OCI-LY7 (cell line): ENCODE measurements at regions not wholly inside any gene's neighbourhood (a gene's known extent, or its start where the extent isn't known, plus 50 kb on each side); places are given as distances from the start of the nearest gene placed in this dataset.

Experiments
- EZH2phosphoT487 ChIP-seq: fragments of 200-600 bp; sonication (generic); IDR thresholded peaks from 2 replicates; pipeline ENCODE4 v1.6.1; 2018; ENCODE audit warnings: low read depth, borderline replicate concordance, mild to moderate bottlenecking, mixed run types, antibody characterized with exemption, low read length, moderate library complexity, mixed read lengths
- TF ChIP-seq, protein P1 (sequence below): fragments of 200-600 bp; sonication (generic); conservative IDR thresholded peaks from 2 replicates; pipeline ENCODE4 v1.5.1; 2014; ENCODE audit warnings: mild to moderate bottlenecking, antibody characterized with exemption, low read length, moderate library complexity, mixed read lengths

DNA sequence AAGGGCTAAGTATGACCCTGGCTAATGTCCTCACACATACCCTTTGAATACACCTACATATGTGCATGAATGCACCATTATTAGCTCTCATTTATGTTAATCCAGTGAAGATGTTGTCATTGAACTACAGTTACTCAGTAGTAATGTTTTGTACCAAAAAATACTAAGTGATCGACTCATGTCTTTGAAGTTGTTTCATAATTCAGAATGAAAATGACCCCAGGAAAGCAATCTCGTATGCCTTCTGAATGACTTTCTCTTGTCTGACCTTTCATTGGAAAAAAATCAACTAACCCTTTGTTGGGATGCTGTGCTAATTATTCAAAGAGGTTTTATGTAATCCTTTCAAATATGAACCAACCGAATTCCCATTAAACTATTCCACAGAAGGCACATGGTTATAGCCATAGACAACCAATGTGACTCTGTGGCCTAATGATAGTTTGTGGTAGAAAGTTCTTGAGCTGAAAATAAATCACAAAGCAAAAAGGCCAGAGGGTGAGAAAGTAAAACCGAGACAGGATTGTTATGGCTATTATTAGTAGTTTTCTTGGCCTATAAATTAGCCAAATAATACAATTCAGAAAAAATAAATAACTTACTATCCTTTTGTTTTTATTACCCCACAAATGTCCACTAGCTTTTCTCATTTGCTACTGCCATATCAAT is 86.8 kb upstream of the STARD13 start:
- TF ChIP-seq, protein P1, sequence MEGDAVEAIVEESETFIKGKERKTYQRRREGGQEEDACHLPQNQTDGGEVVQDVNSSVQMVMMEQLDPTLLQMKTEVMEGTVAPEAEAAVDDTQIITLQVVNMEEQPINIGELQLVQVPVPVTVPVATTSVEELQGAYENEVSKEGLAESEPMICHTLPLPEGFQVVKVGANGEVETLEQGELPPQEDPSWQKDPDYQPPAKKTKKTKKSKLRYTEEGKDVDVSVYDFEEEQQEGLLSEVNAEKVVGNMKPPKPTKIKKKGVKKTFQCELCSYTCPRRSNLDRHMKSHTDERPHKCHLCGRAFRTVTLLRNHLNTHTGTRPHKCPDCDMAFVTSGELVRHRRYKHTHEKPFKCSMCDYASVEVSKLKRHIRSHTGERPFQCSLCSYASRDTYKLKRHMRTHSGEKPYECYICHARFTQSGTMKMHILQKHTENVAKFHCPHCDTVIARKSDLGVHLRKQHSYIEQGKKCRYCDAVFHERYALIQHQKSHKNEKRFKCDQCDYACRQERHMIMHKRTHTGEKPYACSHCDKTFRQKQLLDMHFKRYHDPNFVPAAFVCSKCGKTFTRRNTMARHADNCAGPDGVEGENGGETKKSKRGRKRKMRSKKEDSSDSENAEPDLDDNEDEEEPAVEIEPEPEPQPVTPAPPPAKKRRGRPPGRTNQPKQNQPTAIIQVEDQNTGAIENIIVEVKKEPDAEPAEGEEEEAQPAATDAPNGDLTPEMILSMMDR = no peak
- no peak for TF ChIP-seq EZH2phosphoT487
